ENCODE measurements at regions not wholly inside any gene's neighbourhood (a gene's known extent, or its start where the extent isn't known, plus 50 kb on each side); places are given as distances from the start of the nearest gene placed in this dataset.

DNA sequence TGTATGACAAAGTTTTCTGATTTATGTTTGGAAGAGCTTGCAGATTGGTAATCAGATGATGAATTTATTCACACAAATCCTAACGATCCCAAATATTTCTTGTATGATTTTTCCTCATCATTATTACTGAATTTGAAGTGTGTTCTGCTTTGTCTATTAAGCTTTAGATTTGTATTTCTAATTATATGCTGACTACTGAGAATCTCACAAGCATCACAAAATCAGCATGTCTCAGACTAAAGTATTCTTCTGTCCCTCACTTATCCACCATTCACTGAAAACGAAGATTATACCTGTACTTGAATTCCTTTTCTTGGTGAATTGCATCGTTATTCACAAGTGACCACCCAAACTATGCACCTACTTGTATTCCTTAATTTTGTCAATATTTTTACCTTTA, 796.3 kb upstream of the MAP3K7 start:
- DNase-seq (ENCODE audit: low spot score) = no peak

DNA sequence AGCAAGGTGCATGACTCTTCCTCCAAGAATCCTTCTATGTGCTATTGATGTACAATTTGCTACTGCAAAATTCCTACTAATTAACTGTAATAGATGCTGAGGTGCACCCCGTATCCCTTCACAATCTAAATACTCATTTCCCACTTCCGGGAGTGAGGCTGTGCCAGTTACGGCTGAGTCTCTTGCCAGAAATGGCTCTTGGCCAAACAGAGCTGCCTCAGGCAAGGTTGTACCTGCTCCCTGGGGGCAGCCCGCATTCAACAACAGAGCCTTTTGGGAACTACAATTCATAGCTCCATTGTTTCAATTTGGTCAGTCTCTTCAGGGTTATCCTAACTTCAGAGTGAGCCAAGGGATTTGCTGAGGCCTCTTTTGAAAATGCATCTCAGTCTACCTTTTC, 789.8 kb upstream of the MAP3K7 start:
- DNase-seq (ENCODE audit: low spot score) = no peak

DNA sequence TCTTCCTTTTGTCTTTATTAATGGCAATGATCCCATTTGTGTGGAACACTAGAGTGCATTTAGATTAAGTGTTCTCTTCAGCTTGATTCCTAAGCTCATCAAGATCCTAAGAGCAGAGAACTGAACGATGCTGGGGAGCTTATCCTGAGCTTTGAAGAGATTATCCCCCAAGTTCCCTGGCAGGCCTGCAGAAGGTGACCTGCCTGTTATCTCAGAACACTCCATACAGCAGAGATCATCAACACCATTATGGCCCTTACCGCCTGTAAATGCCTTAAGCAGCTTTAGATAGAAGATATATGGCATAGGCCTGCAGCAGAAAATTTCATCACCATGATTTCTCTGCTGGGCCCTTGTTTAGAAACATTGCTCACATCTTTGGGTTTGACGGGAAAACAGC, 779.9 kb upstream of the MAP3K7 start:
- DNase-seq (ENCODE audit: low spot score) = no peak

DNA sequence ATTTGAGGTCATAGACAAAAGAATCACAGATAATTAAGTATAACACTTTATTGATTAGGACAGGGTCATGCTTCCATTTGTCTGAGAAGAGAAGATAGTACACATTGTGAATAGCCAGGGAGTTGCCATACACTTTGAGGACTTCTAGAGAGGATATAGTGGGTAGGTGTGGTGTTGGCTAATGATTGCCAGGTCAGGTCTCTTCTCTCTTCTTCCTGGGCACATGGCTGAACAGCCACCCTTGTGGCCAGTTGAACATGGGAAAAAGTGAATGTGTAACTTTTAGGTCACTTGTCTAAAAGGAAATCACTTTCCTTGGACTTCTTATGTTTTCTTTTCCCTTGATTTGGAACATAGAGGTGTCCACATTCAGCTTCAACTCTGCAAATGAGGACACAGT, 772.1 kb upstream of the MAP3K7 start:
- DNase-seq (ENCODE audit: low spot score) = no peak

DNA sequence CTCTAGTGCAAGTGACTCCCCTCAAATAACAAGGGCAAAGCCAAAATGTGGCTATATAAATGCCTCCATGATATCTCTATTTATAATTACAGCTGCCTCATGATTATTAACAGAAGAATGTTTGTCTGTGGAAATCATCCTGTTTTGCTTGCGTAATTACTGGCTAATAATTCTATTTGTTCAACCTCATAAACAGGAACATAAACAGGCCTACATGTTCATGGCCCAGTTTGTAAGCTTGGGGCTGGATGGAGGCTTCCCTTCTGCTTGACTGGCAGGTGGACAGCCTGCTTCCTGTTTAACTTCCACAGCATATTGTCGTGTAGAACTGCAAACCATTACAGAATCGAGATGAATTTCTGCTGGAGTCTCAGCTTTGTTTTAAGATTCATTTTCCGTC, 766.0 kb upstream of the MAP3K7 start:
- DNase-seq (ENCODE audit: low spot score) = no peak

DNA sequence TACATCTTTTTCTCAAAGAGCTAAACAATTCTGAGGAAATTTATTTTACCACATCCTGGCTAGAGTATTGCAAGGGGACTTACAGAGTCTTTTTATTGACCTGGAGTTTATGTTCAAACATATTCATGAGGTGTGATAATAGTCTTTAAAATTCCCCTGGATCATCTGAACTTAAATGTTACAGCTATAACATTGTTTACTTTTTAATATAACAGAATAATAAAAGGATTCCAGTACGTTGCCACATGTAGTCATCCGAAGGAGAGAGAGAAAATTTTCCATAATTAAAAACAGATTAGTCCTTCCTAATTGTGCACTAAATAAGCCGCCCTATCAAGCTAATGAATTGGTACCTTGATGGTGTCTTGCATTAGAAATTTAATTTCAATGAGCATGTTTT, 765.4 kb upstream of the MAP3K7 start:
- no peak for DNase-seq (ENCODE audit: low spot score)

DNA sequence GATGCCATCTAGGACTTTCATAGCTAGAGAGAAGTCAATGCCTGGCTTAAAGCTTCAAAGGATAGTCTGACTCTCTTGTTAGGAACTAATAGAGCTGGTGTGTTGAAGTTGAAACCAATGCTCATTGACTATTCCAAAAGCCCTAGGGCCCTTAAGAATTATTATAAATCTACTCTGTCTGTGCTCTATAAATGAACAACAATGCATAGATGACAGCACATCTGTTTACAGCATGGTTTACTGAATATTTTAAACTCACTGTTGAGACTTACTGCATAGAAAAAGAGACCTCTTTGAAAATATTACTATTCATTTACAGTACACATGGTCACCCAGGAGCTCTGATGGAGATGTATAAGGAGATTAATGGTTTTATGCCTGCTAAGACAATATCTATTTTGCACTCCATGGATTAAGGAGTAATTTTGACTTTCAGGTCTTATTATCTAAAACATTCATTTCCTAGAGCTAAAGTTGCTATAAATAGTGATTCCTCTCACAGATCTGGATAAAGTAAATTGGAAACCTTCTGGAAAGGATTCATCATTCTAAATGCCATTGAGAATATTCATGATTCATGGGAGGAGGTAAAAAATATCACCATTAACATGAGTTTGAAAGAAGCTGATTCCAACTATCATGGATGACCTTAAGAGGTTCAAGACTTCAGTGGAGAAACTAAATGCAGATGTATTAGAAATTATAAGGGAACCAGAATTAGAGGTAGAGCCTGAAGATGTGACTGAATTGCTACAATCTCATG, 763.5 kb upstream of the MAP3K7 start:
- DNase-seq (ENCODE audit: low spot score) = no peak

DNA sequence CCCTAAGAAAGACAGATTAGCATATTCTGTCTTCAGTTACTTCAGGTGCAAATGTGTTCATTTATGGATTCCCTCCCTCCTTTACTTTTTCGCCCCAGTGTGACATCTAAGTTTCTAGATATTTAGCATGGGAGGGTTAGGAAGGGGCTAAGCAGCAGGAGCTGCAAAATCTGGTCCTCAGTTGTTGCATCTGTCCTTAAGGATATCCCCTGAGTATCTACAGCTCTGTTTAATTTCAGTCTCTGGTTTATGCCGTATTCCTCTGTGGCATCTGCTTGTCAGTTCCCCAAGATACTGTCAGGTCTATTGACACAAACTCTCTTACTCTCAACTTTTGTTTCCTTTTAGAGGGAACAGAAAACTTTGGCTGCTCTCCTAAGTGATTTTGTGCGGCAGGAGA, 754.6 kb upstream of the MAP3K7 start:
- DNase-seq (ENCODE audit: low spot score) = no peak

DNA sequence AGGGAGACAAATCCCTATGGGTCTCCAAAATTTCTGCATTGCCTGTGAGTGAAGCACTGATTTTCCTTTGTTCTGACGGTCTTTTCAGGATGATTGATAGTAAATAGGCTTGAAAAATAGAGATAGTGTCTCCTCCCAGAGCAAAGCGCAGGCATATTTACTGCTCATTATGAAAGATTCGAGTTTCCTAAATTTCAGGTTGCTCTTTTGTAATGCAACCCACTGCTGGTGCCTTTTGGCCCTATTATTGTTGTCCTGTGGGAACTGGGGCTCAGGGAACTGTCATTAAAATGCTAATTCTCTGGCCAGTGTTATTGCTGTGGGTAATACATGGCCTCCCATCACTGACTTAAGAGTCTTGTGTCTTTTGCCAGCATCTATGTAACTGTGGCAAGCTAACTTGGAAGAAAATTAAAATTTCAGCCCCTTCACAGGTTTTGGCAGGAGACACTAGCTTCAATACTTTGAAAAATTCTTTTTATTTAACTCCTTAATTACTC, 754.1 kb upstream of the MAP3K7 start:
- no peak for DNase-seq (ENCODE audit: low spot score)

DNA sequence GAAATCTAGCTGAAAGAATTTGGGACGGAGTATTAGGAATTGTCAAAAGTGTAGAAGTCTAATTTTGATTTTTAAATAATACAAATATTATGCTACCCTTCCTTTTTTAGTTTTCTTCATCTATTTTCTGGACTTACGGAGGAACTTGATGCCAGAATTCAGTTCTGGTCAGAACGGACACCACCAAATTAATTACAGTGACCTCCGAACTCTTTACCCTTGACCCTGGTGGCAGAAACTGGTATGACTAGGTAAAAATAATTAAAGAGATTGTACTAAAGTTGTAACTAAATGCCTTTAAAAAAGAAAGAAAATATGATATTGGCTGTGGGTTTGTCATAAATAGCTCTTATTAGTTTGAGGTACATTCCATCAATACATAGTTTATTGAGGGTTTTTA, 751.1 kb upstream of the MAP3K7 start:
- peak; percentile 9 for DNase-seq (ENCODE audit: low spot score)

DNA sequence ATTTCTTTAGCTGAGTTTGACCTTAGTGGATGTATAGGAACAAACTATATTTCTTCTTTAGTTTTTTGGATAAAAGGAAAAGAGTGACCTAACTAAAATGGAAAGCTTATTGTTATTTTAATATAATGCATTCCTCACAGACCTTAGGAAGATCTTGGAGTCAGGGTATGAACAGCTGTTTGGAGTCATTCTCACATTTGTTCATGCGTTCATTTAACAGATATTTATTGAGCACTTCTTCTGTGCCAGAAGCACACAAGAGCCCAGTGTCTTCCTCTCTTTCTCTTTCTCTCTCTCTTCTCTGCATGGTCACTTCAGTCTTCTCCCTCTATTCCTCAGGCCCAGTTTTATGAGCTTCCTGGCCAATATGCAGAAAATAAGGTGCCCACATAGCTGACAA, 744.0 kb upstream of the MAP3K7 start:
- DNase-seq (ENCODE audit: low spot score) = no peak

DNA sequence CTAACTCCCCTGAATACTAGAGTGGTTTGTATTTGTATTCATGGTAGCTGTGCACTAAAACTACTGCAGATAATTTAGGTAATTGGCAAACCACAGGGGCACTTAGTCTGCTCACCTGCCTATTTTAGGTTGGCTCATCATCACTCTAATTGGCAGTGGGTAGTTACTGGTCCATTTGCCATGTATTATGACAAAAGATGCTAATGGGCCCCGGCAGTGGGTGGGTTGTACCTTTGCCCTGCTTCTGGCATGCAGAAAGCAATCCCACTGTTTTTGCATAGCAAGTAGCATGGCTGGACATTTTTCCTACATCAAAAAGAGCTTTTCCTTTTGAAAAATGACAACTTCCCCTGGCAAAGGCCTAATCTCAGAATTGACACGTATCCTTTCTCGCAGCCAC, 741.4 kb upstream of the MAP3K7 start:
- DNase-seq (ENCODE audit: low spot score) = no peak

DNA sequence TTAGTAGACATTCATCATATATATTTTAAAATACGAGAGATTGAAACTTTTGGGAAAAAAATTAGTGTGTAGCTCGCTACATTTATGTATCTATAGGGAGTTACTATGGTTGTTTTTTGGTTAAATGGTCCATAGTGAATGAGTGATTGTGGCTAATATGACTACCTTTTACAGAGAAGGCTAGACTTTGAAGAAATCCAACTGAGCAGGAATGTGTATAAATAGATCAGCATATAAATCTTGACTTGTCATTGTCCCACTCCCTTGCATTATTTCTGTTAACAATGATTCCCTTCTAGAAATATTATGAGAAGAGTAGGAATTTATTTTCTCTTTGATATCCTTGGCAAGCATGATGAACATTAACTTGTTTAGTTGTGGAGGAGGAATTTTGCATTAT, 737.8 kb upstream of the MAP3K7 start:
- no peak for DNase-seq (ENCODE audit: low spot score)

DNA sequence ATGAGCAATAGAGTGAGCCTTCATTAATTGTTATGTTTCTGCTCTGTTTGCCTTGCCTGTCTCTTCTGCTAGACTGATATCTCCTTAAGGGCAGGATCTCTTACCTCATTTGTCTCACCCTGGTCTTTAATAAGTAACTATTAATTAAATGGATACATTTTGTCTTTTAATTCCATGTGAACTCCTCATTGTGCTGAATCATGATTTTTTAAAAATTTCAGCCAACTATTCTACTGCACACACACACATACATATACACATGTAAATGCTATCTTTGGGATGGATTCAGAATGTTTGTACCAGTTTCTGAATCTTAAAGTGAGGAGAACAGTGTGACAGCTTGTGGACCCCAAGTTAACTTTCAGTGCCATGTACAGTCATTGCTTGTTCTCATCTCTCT, 731.1 kb upstream of the MAP3K7 start:
- no peak for DNase-seq (ENCODE audit: low spot score)

DNA sequence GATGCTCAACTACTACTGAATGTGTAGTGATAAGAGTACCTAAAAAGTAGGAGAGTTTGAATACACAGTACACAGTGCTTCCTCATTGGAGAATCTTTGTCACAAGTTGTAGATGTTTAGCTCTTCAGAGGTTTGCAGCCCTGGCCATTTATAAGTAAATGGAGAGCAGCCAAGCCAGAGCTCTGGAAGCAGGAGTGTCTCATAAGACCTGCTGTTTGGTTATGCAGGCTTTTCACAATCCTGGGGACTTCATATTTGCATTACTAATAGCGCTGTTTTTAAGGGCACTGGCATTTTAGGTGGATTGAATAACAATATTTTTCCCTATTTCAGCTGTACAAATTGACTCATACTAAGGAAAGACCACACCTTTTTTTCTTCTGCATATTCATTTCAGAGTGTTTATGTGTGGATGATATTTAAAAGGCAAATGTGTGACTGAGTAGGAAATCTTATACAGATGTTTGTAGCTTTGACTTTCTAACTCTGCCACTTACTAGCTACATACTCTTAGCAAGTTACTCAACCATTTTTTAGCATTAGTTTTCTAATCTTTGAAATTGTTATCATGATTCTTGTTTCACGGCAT, 730.5 kb upstream of the MAP3K7 start:
- no peak for DNase-seq (ENCODE audit: low spot score)

DNA sequence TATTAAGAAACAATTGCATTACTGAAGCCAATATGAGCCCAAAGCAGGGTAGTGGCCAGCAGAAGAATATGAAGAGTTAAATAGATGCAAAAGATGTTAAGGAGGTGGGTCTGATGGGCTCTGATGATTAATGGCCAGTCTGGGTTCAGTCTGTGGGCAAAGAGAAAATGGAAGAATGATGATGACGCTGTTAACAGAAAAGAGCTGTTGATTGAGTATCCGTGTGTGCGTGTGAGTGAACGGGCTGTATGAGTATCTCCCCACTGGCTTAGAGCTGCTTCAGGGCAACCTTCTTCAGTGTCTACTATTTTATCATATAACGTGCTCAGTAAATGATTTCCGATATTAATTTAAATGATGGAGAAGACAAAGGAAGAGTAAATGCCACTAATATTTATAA, 723.3 kb upstream of the MAP3K7 start:
- no peak for DNase-seq (ENCODE audit: low spot score)

DNA sequence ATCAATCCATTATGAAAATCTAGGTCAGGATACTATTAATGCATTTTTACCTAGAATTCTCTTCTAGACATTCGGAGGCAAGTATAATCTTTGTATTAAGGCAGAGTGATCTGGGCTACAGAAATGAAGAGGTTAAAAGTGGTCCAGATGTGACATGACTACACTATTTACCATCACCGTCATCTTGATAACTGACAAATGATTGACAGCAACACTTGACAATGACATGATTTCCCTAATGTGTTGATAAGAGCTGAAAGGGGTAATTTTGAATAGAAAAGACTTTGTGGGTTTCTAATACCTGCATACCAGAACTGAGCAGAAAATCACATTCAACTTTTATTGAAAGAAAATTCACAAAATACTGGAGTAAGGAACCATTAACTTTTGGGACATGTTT, 718.9 kb upstream of the MAP3K7 start:
- DNase-seq (ENCODE audit: low spot score) = no peak

DNA sequence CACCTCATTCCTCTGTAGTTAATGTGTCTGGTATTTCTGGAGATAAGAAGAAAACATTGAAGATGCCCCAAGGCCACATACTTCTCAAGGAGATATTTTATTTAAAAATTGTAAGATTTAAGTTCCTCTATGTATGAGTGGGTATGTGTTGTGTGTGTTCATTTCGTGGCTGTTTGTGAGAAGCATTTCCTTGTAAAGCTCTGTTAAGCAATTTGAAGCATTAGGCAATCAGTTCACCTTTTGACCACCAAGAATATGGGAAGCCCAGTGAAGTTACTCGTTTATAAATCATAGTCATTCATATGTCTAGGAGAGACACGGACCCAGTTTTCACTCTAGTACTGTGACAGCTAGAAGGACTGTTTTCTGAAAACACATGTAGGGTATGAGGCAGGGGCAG, 717.6 kb upstream of the MAP3K7 start:
- DNase-seq (ENCODE audit: low spot score) = no peak

DNA sequence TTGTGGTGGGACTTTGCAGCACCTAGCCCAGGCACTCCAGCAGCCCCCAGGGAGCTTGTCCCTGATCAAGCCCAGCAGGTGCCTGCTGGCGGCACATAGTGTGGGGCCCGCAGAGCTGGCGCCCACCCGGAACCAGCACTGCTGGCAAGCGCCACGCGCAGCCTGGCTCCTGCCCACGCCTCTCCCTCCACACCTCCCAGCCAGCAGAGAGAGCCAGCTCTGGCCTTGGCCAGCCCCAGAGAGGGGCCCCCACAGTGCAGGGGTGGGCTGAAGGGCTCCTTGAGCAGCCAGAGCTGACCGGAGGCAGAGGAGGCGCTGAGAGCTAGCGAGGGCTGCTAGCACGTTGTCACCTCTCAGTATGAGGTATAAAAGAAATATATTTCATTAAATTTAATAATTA, 716.5 kb upstream of the MAP3K7 start:
- DNase-seq (ENCODE audit: low spot score) = no peak

DNA sequence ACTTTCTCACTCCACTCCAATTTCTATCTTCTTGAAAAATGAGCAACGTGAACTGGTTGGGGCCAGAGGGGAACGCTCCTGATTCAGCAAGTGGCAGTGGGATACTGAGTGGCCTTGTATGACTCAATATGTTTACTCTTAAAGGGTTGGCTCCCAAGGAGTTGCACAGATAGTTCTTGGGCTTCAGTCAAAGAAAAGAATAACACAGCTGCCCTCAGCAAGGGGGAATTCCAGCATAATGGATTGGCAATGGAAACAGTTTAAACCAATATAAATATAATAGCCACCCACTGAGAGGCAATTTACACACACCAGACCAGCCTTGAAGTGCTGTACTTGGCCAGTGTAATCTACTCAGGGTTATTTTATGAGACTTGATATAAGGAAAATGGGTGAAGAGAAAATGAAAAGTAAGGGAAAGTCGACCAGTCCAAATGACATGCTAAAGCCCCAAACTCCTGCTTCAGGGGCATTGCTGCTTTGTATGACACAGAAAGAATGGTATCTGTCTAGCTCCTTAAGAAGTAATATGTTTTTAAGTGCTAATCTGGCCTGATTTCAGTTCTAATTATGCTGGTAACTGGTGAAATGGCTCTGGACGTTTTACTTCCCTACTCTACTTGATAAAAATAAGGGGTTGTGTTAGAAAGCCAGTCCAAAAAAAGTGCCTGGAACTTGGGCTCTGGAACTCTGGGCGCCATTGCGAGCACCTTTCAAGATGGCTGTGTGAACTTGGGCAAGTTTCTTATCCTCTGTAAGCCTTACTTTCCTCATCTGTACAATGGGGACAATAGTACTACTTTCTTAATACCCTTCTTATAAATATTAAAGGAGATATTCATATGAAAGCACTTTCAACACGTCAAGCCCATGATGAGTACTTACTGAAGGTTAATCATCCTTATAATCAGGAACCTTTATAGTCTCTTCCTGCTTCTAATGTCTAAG, 712.9 kb upstream of the MAP3K7 start:
- DNase-seq (ENCODE audit: low spot score) = no peak

DNA sequence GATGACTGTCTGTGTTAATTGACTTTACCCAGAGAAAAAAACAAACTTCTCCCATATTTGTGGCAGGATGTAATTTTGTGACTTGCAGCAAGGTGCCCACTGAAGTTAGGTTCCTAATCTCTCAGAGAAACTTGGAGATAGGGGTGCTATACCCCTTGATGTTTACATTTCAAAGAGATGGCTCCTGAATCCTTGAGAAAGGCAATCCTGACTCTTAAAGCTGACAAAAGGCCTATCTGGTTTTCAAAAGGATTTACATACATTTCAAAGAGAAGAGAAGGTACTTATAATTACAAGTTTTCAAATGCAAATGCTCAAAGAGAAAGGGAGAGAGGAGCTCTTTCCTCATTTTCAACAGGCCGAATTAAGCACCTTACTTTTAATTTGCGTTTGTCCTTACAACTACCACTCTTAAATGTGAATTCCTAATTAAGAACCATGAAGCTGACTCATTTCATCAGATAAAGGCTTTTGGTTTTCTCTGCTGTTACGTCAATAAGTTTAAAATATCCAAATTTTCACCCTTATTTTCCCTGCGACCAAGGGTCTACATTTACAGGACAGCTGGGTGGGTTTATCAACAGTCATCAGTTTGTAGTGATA, 711.8 kb upstream of the MAP3K7 start:
- DNase-seq (ENCODE audit: low spot score) = no peak

DNA sequence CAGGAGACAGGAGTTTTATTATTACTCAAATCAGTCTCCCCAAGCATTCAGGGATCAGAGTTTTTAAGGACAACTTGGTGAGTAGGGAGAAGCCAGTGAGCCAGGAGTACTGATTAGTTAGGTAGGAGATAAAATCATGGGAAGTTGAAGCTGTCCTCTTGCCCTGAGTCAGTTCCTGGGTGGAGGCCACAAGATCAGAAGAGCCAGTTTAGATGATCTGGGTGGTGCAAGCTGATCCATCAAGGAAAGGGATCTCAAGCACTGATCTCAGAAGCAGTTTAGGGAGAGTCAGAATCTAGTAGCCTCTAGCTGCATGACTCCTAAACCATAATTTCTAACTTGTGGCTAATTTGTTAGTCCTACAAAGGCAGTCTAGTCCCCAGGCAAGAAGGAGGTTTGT, 706.5 kb upstream of the MAP3K7 start:
- no peak for DNase-seq (ENCODE audit: low spot score)

DNA sequence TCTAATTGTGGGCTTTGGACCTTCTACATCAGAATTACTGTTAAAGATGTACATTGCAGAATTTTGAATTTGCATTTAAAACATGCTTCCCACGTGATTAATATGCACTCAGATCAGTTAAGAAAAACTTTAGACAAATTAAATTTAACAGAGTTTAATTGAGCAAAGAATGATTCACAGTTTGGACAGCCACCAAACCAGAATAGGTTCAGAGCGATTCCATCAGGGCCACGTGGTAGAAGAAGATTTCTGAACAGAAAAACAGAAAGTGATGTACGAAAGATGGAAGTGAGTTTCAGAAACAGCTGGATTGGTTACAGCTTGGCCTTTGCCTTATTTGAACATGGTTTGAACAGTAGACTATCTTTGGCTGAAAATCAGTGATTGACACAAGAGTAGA, 704.2 kb upstream of the MAP3K7 start:
- DNase-seq (ENCODE audit: low spot score) = no peak

All from NAMALWA (cell line).